Activated T-cell treated with anti-CD3 and anti-CD28 coated beads for 1 hour (primary cell): ENCODE measurements at regions not wholly inside any gene's neighbourhood (a gene's known extent, or its start where the extent isn't known, plus 50 kb on each side); places are given as distances from the start of the nearest gene placed in this dataset.

Experiments
- DNase-seq: peaks from one replicate; pipeline ENCODE4 v3.0.0-alpha.2; 2020; ENCODE audit warnings: low read depth

DNA sequence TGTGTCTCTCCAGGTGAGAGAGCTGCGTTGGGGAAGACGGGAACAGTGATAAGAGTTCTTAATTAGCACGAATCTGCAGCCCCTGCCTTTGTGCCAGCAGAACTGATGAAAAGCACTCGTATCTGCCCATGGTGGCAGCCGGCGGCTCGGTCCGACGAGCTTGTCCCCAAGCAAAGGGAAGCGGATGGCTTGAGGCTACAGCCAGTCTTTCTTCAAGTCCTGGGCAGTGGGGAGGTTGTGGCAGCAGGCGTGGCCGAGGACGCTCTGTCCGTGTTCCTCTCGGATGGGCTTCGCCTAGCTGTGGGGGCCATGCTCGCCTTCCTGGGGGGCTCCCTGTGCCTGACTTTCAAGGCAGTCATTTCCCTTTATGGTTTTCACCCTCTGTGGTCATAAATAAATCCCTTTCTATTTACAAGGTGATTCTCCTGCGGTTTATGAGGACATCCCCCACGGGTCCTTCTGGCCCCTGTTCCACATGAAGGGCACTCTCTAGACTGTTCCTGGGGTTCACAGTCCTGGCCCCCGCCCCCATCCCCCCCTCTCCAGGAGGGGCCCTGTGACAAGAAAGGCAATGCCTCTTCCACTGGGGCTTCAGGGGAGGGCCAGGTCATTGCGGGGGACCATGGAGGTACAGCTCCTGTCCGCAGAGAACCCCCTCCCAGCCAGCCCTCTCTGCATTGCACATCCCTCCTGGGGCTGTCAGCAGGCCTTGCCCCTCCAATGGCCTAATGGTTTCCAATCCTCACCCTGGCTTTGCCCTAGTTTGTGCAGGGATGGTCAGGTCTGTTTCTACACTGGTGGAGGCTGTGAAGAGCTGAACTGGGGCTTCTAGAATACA, 1212.3 kb downstream of the BRD1 start:
- DNase-seq: no peak

DNA sequence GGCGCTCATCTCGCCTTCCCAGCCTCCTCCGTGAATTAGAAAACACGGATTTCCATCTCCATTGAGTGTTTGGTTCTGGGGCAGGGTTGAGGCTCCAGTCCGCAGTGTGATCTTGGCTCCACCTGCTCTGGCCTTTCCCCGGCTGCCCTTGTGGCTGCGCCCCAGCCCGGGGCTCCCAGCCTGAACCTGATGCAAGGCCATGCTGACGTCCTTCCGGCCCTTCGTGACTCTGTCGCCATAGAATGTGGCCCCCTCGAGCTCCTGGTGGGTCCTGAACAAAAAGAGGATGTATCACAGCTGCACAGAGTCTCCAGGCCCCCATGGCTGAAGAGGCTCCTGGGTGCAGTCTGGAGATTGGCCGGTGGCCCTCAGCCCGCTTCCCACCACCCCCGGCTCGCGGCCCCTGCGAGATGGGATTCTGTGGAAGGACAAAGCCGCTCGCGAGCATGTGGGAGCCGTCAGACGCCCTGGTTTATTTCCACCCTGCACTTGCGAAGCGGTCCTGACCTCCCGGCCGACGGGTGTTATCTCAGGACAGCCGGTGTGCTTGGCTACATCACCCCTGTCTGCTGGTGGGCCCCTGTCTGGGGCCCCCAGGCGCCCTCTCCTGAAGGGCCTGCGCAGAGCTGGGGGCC, 1214.0 kb downstream of the BRD1 start:
- no peak for DNase-seq

DNA sequence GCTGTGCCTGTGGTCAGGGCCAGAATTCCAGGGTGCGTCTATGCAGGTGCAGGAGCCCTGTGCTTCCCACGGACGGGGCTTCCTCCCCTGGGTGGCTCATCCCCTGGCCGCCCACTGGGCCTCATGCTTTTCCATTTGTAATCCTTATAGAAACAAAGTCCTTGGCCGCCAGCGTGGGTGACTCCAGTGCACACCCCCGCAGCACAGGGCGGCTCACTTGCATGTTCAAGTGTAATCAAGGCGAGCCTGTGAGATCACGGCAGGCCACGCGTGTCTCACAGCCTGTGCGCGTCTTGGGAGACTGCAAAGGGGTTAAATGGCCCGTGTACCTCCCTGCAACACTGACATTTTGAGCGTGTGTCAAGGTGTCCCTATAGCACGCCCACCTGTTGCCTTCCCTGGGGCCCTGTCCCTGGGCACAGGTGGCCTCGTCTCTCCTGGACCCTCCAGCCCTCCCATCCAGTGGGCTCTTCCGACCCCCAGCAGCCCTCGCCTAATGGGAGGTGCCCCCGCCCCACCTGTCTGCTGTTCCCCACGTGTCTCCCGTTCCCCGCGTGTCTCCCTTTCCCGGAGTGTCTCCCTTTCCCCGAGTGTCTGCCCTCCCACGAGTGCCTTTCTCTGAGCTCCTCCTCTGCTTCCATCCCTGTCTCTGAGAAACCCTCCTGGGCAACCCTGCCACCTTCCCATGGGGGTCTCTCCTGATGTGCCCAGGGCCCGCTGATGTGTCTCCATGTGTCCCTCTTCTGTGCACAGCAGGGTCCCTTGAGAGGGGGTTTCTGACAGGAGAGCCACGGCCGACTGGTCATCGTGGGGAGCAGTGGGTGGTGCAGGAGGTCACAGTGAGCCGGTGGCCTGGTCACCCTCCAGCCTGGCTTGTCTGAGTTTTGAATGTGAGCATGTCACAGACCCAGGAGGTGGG, 1215.3 kb downstream of the BRD1 start:
- no peak for DNase-seq

DNA sequence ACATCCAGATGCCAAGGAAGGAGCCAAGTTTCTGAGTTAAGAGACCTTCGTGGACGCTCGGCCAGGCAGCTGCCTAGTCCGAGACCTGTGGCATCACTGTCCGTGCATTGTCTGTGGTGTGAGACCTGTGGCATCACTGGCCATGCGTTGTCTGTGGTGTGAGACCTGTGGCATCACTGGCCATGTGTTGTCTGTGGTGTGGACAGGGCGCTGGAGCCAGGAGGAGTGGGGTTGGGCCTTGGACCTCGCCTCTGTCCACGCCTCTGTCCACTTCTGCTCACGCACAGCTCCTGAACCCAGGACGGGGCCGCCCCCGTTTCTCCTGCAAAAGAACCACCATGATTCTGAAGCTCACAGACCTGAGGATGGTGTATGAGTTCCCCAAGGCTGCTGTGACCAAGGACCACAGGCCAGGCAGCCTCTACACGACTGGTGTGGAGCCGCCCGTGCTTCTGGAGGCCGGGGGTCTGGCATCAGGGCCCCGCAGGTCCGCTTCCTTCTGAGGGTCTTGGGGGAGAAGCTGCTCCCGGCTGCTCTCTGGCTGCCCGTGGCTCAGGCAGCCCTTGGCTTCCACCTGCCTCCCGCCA, 1218.3 kb downstream of the BRD1 start:
- DNase-seq: no peak

DNA sequence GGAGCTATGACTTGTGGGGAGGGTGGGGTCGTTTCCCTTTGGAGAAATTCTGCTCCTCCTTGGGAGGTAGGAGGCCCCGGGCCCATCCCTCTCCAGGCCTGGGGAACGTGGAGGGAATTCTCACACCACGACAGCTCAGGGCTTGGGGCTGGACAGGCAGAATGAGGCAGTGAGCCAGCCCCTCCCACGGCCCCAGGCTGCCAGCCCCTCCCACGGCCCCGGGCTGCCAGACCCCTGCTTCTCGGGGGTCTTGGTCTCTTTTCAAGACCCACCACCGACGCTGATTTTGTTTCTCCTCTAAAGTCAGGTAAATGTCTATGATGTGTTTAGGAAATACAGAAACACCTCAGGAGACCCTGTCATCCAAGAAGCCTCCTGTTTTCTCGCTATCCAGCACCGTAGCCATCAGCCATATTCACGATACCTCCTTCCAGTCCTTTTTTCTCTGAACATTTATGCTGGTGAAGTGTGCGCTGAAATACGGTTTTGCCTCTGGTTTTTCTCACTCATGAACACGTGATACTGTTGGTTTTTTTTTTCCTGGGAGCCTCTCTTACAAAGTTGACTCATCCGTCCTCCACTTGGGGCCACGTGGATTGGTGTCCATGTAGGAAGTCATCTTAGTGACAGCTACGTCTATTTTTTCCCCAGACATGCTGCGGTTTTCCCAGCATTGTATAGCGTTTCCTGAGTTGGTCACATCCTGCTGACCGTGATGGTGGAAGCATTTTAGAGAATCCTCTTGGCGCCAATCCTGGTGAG, 1219.6 kb downstream of the BRD1 start:
- no peak for DNase-seq

DNA sequence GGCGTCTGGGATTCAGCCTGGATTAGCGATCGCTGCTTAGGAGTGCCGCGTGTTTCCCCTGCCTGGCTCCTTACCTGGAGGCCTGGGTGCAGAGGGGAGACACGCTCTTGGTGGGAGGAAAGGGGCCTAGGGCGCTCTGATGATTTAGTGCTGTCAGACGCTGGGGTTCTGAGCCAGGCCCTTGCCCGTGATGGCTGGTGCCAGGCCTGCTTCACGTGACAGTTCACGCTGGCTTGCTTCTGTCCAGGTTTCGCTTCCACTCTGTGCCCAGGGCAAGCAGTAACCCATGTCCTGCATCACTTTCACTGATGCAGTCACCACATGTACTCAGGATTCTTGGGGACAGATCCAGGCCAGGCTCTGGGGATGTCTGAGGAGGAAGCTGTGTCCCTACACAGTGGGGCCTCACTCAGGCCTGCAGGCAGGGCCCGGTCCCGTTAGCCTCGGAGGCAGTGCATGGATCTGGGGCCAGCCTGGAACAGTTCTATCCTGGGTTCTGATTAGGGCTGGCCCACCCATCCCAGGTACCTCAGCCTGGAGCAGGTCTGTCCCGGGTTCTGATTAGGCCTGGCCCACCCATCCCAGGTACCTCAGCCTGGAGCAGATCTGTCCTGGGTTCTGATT, 1220.9 kb downstream of the BRD1 start:
- no peak for DNase-seq

DNA sequence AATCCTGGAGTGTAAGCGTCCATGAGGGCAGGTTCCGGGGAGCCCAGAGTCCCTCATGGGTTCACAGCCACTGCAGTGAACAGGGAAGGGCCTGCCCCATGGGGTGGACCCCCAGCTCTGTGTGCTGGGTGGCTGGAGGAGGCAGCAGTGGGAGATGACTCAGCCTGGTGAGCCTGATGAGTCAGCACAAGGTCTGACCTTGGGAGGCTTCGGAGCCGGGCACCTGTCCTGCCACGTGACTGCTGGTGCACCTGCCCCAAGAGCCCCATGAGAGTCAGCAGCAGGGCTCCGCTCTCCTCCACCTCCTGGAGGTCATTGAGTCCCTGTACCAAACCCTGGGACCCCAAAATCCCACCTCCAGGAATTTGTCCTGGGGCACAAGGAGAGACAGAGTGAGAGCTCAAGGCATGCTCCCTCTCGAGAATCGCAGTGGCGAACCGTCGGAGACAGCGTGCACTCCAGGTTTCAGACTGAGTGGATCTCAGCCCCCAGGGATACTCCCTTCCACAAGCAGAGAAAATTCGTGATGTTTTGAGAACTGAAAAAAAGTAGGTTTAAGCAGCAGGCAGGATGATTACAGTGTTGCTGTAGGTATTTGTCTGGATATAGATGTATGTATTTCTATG, 1221.7 kb downstream of the BRD1 start:
- no peak for DNase-seq

DNA sequence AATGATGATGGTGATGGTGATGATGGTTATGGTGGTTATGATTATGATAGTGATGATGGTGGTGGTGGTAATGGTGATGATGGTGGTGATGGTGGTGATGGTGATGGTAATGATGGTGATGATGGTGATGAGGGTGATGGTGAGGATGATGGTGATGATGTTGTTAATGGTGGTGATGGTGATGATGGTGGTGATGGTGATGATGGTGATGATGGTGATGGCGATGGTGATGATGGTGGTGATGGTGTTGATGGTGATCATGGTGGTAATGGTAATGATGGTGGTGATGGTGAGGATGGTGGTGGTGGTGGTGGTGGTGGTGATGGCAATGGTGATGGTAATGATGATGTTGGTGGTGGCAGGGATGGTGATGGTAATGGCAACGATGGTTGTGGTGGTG, 1222.5 kb downstream of the BRD1 start:
- no peak for DNase-seq

DNA sequence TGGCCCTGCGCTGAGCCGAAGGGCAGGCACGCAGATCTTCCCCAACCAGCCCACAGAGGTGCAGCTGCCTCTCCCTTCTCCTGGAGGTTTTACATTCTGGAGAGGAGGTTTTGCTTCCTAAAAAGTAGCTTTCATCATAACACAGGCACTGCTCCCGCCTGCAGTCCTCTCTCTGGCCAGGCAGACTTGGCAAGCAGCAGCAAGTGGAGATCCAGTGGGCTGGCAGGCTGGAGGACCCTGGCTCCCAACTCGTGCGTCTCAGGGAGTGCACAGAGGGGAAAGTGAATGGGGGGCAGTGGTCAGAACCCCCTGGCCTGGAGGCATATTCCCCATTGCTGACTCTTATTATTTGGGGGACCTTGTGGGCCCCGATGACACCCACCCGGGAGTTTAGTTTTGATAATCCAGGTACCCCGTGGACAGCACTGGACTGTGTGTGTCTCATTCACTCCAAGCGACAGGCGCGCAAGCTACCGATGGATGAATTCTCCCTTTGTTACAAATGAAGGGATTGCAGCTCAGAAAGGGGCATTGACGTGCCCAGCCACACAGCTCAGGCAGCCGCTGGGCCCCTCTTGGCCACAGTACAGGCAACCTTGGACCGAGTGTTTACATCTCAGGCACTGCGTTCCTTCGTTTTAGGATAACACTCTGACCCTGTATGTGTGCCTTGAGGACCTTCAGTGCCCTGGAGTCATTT, 1223.9 kb downstream of the BRD1 start:
- no peak for DNase-seq

DNA sequence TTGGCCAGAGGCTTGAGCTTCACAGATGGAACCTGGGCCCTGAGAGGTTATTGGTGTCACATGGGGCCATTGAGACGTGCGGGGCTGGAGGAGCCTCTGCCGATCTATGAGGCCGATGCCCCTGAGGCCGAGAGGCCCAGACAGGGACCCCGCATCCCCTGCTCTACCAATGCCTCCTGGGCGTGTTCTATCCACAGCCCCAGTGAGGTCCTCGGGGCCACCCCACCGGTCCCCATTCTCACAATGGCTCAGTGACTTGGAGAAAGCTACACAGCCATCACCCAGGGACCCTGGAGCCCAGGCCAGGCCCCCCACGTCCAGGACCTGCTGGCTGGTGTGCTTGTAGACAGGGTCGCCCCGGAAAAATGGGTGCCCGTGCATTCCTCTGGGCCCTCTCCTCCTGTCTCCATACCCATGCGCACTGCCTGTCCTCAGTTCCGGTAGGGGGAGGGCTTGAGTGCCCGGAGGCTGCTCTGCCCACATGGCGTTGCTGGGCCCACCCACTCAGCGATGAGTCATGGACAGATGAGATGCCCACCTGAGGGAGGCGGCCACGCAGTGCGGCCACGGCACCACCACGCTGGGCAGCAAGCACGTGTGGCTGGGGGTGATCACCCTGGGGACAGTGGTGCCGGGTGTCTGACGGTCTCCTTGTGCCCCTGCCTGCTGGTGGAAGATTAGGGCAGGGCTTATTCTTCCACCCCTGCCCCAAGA, 1224.7 kb downstream of the BRD1 start:
- no peak for DNase-seq

DNA sequence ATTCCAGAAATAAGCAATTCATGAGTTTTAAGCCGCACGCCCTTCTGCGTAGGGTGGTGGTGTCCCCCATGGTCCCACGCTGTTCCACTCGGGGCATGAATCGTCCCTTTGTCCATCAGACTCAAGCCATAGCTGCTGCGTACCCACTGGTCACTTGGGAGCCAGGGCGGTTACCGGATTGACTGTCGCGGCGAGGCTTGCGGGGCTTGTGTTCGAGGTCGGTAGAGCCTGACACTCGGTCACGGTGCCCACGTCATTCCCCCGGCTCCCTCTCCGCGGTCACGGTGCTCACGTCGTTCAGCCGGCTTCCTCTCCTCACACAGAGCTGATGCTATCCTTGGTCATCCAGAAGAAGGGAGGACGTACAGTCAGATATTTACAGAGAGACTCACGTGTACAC, 1227.0 kb downstream of the BRD1 start:
- DNase-seq: no peak

DNA sequence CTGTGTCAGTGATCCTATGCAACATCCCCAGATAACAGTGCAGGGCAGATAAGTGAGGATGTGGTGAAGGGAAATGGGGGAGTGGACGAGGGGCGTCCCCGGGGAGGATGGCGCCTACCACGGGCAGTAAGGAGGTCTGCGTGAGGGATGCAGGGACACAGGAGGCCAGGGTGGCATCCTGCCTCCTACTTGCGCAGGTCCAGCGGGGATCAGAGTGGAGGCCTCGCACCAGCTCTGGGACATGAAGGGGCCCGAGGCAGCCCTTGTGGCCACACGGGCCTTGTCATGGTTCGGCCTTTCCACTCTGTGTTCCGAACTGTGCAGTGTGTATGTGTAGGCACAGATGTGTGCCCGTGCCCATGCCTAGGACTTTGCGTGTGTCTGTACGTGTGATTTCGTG, 1227.5 kb downstream of the BRD1 start:
- no peak for DNase-seq

DNA sequence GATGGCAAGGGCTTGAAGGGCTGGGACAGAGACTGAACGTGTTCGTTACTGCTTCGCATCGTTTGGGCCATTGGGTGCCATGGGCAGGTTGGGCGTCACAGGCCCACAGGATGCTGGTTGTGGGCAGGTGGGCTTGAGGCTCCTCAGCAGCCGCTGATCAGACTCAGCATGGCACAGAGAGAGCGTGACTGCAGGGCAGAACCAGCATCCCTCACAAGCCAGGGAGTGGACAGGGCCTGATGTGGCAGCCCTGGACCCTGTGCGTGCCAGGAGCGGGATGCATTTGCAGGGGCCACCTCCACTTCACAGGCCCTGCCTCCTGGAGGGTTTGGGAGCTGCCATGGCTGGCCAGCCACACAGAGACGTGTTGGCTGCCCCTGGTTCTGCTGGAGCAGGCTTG, 1228.3 kb downstream of the BRD1 start:
- DNase-seq: no peak

DNA sequence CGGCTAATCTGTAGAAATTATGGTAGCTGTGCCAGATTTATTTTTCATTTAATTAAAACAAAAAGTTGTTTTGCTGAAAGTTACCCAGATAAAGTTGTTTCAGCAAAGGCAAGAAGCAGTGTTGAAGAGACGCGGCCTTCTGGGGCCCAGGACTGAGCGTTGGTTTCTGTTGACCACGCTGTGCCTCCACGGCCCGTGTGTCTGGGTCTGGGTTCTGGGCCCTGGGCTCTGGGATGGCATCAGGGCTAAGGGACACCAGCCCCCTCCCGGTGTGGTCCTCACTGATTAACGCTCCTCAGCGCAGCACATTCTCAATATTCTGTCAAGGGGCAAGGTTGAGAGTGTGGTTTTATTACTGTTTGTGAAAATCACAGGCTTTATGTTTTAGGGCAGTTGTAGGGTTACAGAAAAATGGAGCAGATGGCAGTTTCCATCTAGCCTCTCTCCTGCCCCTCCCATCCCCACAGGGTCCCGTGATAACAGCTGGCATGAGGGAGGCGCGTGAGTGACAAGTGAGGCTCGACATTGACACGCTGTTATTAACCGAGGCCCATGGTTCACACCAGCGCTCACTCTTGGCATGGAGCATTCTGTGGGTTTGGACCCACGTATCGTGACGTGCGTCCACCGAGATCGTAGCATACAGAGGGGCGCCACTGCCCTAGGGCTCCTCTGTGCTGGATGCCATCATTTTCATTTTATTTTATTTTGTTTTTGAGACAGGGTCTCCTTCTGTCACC, 1231.4 kb downstream of the BRD1 start:
- DNase-seq: no peak

DNA sequence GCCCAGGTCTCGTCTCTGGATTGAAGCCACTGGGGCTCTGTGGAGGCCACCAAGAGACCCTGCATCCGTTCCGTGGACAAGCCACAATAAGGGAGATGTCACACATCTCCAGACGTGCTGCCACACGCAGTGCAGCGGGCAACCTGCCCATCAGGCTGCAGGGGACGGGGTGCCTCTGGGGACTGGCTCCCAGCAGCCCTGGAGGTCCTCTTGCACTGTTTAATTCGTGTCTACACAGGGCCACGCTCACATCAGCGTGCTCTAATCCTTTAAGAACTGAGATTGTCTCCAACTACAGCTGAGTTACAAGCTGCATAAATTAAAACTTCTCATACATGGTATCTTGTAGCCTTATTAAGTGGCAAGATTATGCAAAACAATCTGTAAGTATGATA, 1232.2 kb downstream of the BRD1 start:
- no peak for DNase-seq

DNA sequence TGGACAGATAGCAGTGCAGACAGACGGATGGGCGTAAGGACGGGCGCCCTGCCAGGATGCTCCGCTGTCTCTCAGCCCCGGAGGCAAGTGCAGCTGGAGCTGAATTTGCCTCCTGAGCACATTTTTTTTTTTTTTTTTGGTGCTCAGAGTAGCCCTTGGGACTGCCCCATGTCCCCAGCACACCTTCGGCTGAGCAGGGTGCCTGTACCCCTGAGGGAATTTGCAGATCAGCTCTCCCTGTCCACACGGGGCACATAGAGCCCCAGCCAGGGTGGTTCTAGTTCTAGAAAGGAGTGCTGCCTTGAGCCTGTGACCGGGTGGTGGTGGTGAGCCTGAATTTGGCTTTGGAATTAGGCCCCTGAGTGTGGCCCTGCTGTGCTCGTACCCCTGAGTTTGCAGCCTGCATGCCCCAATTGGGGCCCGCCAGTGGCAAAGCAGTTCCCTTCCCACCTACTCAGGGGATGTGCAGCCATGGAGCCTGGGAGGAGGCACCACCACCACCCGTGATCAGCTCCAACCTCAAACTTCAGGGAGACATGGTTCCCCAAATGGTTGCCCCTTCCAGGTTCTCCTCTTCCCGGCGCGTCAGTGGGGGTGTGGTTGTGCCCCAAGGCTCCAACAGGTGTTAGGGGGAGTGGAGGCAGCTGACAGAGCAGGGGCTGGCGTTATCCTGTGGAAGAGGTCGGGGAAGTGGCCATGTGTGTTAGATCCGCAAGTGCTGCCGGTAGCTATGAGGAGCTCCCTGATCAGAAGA, 1232.7 kb downstream of the BRD1 start:
- no peak for DNase-seq

DNA sequence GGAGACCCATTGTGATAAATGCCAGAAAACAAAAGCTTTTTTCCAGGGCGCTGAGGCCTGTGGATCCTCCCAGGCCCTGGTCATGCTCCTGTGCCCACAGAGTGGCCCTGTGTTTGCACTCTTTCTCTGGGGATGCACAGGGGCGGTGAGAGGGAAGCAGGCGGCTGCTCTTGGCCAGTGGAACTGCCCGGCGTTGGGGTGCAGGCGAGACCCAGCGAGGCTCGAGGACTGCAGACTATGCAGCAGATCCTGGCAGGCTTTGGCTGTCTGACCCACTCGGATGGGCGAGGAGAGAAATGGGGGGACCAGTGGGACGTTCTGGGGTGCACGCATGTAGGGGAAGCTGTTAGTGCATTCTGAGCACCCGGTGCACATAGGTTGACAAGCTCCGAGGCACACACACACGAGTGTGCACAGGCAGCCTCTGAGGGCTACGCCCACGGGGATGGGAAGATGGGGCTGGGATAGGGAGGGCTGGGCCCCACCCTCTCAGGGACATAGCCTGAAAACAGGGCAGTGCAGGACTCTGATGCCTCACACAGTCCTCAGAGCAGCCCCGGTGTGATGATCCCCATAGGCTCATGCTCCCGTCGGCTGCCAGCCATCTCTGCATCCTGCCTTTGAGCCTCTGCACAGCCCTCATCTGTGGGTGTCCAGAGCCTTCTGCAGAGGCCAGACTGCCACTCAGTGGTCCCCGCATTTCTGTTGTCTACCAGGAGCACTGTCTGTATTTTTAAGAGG, 1233.5 kb downstream of the BRD1 start:
- no peak for DNase-seq
